ENCODE measurements at regions not wholly inside any gene's neighbourhood (a gene's known extent, or its start where the extent isn't known, plus 50 kb on each side); places are given as distances from the start of the nearest gene placed in this dataset.

GRCh38 chr6:14315353-14315752 lies 197.8 kb downstream of the CD83 start:
- H3K36me3 Mint-ChIP-seq (ENCODE audit: unreplicated experiment), result no peaks in the 10 kb centered on the region
- H3K9me3 Mint-ChIP-seq (ENCODE audit: unreplicated experiment), result no peaks in the 10 kb centered on the region
- H3K27me3 Mint-ChIP-seq (ENCODE audit: unreplicated experiment), result peaks cover 25% of the 10 kb centered on the region
- no peak for TF ChIP-seq CTCF (IDR thresholded peaks at IDR 0.05)
- H3K4me3 Mint-ChIP-seq (ENCODE audit: unreplicated experiment), result no peak overlapping the region
- no peak for DNase-seq (ENCODE audit: extremely low spot score, unreplicated experiment)
- no peak overlapping the region for H3K27ac Mint-ChIP-seq (ENCODE audit: unreplicated experiment)
- peaks cover 7% of the 10 kb centered on the region for H3K4me1 Mint-ChIP-seq (ENCODE audit: unreplicated experiment)

GRCh38 chr6:14316651-14317386 lies 199.2 kb downstream of the CD83 start:
- no peak overlapping the region for H3K4me3 Mint-ChIP-seq (ENCODE audit: unreplicated experiment)
- DNase-seq (ENCODE audit: extremely low spot score, unreplicated experiment), result no peak
- H3K27me3 Mint-ChIP-seq (ENCODE audit: unreplicated experiment), result peaks cover 24% of the 10 kb centered on the region
- H3K36me3 Mint-ChIP-seq (ENCODE audit: unreplicated experiment), result no peaks in the 10 kb centered on the region
- no peak overlapping the region for H3K27ac Mint-ChIP-seq (ENCODE audit: unreplicated experiment)
- peaks cover 7% of the 10 kb centered on the region for H3K4me1 Mint-ChIP-seq (ENCODE audit: unreplicated experiment)
- TF ChIP-seq CTCF (IDR thresholded peaks at IDR 0.05), result peak; percentile 29
- H3K9me3 Mint-ChIP-seq (ENCODE audit: unreplicated experiment), result no peaks in the 10 kb centered on the region

DNA sequence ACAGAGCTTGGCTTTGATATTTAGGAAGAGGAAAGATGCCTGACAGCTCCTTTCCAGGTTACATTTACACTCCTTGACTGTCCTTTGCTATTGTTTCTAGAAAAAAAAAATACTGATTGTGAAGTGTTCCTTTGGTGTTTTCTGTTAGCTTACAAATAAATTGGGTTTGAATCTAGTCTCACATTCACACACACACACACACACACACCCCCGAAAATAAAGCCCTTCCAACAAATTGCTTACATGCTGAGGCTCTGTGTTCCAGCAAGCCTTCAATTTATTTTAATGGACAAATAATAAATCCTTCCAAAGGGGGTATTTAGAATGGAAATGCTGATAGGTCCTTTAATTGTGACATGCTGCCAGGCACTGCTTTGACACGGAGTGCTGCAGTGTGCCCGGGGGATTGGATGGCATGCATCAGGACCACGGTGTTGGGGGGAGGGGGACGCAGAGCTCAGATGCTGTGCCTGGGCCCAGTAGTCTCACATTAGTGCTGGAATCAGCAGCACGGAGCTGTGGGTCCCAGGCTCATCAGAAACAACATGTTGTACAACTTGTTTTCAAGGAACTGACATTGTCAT lies 199.9 kb downstream of the CD83 start:
- peak; percentile 0 for TF ChIP-seq CTCF (IDR thresholded peaks at IDR 0.05)
- no peak for DNase-seq (ENCODE audit: extremely low spot score, unreplicated experiment)
- Mint-ChIP-seq H3K4me1 (ENCODE audit: unreplicated experiment) (peaks cover 7% of the 10 kb centered on the region), H3K27me3 (ENCODE audit: unreplicated experiment) (peaks cover 22% of the 10 kb centered on the region), H3K4me3 (ENCODE audit: unreplicated experiment) (no peak overlapping the region), H3K9me3 (ENCODE audit: unreplicated experiment) (no peaks in the 10 kb centered on the region), H3K27ac (ENCODE audit: unreplicated experiment) (no peak overlapping the region), H3K36me3 (ENCODE audit: unreplicated experiment) (no peaks in the 10 kb centered on the region)

DNA sequence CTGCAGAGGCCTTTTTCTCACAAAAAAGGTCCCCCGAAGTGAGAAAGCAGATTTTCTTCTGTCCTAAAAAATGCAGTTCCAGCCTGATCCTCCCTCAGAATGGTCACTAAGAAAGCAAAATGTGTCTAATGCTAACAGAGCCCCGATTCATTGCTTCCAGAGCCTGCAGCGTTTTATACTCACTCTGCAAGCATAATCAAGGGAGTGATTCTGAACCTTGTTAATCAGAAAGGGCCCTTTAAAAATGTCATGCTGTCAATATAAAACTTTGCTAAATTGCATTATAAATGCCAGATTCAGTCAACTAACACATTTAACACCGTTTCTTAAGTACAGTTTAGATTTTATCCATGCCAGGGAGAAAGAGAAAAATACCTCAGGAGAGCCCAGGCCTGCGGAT lies 202.8 kb downstream of the CD83 start:
- peaks cover 7% of the 10 kb centered on the region for H3K4me1 Mint-ChIP-seq (ENCODE audit: unreplicated experiment)
- peaks cover 34% of the 10 kb centered on the region for H3K27me3 Mint-ChIP-seq (ENCODE audit: unreplicated experiment)
- no peak overlapping the region for H3K27ac Mint-ChIP-seq (ENCODE audit: unreplicated experiment)
- TF ChIP-seq CTCF (IDR thresholded peaks at IDR 0.05), result no peak
- DNase-seq (ENCODE audit: extremely low spot score, unreplicated experiment), result no peak
- H3K4me3 Mint-ChIP-seq (ENCODE audit: unreplicated experiment), result no peak overlapping the region
- no peaks in the 10 kb centered on the region for H3K36me3 Mint-ChIP-seq (ENCODE audit: unreplicated experiment)
- H3K9me3 Mint-ChIP-seq (ENCODE audit: unreplicated experiment), result no peaks in the 10 kb centered on the region

DNA sequence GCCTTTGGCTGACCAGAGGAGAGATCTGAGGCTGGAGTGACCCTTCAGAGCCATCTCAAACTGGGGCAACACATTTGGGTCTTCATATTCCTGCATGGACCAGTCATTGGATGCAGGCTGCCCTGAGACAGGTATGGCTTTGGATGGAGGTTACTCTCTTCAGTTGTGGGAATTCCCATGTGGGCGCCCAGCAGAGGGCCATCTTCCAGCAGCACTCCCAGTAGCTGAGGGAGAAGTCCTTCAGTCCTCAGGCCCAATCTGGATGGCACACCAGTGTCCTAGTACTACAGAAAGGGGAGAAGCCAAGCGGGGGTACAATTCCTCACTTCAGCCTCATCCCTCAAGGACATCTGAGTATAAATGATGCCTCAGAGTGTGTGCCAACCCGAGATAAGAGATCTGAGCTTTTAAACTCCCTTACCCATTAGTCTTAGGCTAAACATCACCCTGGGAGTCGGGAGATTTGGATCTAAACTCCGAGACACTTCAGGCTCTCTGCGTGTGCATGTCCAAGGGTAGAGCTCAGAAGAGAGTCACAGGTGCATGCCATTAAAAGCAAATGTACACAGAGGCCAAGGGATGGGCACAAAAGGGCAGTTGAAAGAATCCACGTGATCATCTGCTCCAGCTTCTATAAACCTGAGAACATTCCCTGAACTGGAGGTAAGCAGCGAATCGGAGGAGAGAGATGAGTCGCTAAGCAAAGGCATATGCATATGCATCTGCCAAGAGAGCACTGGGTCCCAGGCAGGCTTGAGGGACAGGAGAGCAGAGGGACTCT lies 204.6 kb downstream of the CD83 start:
- Mint-ChIP-seq H3K4me1 (ENCODE audit: unreplicated experiment) (no peaks in the 10 kb centered on the region), H3K9me3 (ENCODE audit: unreplicated experiment) (no peaks in the 10 kb centered on the region), H3K36me3 (ENCODE audit: unreplicated experiment) (no peaks in the 10 kb centered on the region), H3K27ac (ENCODE audit: unreplicated experiment) (no peak overlapping the region), H3K4me3 (ENCODE audit: unreplicated experiment) (no peak overlapping the region), H3K27me3 (ENCODE audit: unreplicated experiment) (peaks cover 38% of the 10 kb centered on the region)
- TF ChIP-seq CTCF (IDR thresholded peaks at IDR 0.05), result no peak
- no peak for DNase-seq (ENCODE audit: extremely low spot score, unreplicated experiment)

Data from osteocyte (in vitro differentiated cells).